ENCODE measurements at regions not wholly inside any gene's neighbourhood (a gene's known extent, or its start where the extent isn't known, plus 50 kb on each side); places are given as distances from the start of the nearest gene placed in this dataset.
"Not testable (repeated sequence)": the region's sequence is repeated elsewhere in the genome, so short reads cannot be mapped to it uniquely, and the experiment has no call there.

GRCh38 chr17:64741916-64742315 lies 79.8 kb upstream of the SMURF2 start:
- TF ChIP-seq TCF12 (IDR thresholded peaks at IDR 0.05), result peak; percentile 90
- peak; percentile 5; the same call in 1 of the 2 replicates for TF ChIP-seq NFIC (IDR thresholded peaks at IDR 0.05; ENCODE audit: borderline replicate concordance)
- H3K9ac ChIP-seq, result not testable (repeated sequence)

GRCh38 chr17:64741038-64741641 lies 79.0 kb upstream of the SMURF2 start:
- H3F3A ChIP-seq (replicated peaks; ENCODE audit: insufficient read depth), result peaks cover 36% of the 10 kb centered on the region
- no peaks in the 10 kb centered on the region for H3K9me2 ChIP-seq
- no peaks in the 10 kb centered on the region for H3K9me3 ChIP-seq
- TF ChIP-seq PBX3 (IDR thresholded peaks at IDR 0.05) (0 out of 2 replicates have a peak, but pooled peaks have one; percentile 14), GABPA (IDR thresholded peaks at IDR 0.05; ENCODE audit: low read depth) (0 out of 2 replicates have a peak, but pooled peaks have one; percentile 32), ELF1 (IDR thresholded peaks at IDR 0.05) (no peak), MEF2A (IDR thresholded peaks at IDR 0.05; ENCODE audit: borderline replicate concordance, low read depth) (no peak), SIN3A (IDR thresholded peaks at IDR 0.05; ENCODE audit: borderline replicate concordance, low read depth, low read length) (no peak), RCOR1 (IDR thresholded peaks at IDR 0.05; ENCODE audit: low read length) (no peak), SMC3 (IDR thresholded peaks at IDR 0.05; ENCODE audit: low read depth, low read length) (no peak), NFIC (IDR thresholded peaks at IDR 0.05; ENCODE audit: borderline replicate concordance) (no peak), FOXJ3 (CRISPR knock-in tag; IDR thresholded peaks at IDR 0.05) (no peak), TAF1 (IDR thresholded peaks at IDR 0.05; ENCODE audit: borderline replicate concordance, low read depth, low read length) (no peak), YY1 (IDR thresholded peaks at IDR 0.05; ENCODE audit: low read depth) (no peak), IRF3 (IDR thresholded peaks at IDR 0.05; ENCODE audit: low read depth, low read length) (no peak), RAD21 (IDR thresholded peaks at IDR 0.05; ENCODE audit: low read length) (no peak), TEAD4 (IDR thresholded peaks at IDR 0.05; ENCODE audit: borderline replicate concordance, insufficient read depth) (0 out of 2 replicates have a peak, but pooled peaks have one; percentile 18), JUND (IDR thresholded peaks at IDR 0.05) (no peak), TCF12 (IDR thresholded peaks at IDR 0.05) (peak; percentile 57; the same call in 1 of the 2 replicates)
- H3K4me2 ChIP-seq, result peak overlapping the region; percentile 60
- ChIA-PET CTCF (interaction anchor here (0.7 to 1.5 kb wide), 2 partner anchors 22 to 321 kb away, joined by 3 read pairs; no protein-coding TSS in a partner anchor), POLR2A (no interaction called here)
- H2AFZ ChIP-seq (ENCODE audit: low read depth), result peak overlapping the region; percentile 69; the same call in 1 of the 2 replicates
- H3K4me3 ChIP-seq (ENCODE audit: low read depth in 2 of 2, low read length in 1 of 2), result no peak overlapping the region
- H3K4me1 ChIP-seq (ENCODE audit: control insufficient read depth in 1 of 2, insufficient read depth in 2 of 2, low read depth in 1 of 2, low read length in 1 of 2), result peaks cover 2 to 34% of the 10 kb centered on the region in 2 experiments; a peak in 3 of 4 replicates
- H3K27ac ChIP-seq (ENCODE audit: low read depth in 2 of 2, low read length in 1 of 2), result peak overlapping the region; percentile 55 to 74; a peak in 3 of 4 replicates
- H4K20me1 ChIP-seq (ENCODE audit: insufficient read depth), result no peaks in the 10 kb centered on the region
- DNase-seq, result no peak
- H3K9ac ChIP-seq, result peak overlapping the region; percentile 34; the same call in 1 of the 2 replicates
- 50% methylated on average over 6 of the region's 6 CpGs for WGBS (ENCODE audit: low lambda C conversion rate)
- H3K36me3 ChIP-seq (replicated peaks in 1 of 2; ENCODE audit: control insufficient read depth in 1 of 2, insufficient read depth in 2 of 2, low read length in 1 of 2), result no peaks in the 10 kb centered on the region
- no peaks in the 10 kb centered on the region for H3K79me2 ChIP-seq (ENCODE audit: insufficient read depth)
- no peaks in the 10 kb centered on the region for H3K27me3 ChIP-seq (ENCODE audit: insufficient read depth)

More at GRCh38 chr17:64741916-64742315, 79.8 kb upstream of the SMURF2 start:
- H4K20me1 ChIP-seq (ENCODE audit: insufficient read depth); H3K4me3 ChIP-seq (ENCODE audit: low read depth in 2 of 2, low read length in 1 of 2); H3K79me2 ChIP-seq (ENCODE audit: insufficient read depth); DNase-seq; H3K9me3 ChIP-seq; H3K36me3 ChIP-seq (replicated peaks in 1 of 2; ENCODE audit: control insufficient read depth in 1 of 2, insufficient read depth in 2 of 2, low read length in 1 of 2); H3K4me2 ChIP-seq; H3K9me2 ChIP-seq; H2AFZ ChIP-seq (ENCODE audit: low read depth); POLR2A ChIA-PET; H3K27me3 ChIP-seq (ENCODE audit: insufficient read depth): not testable (repeated sequence)
- Histone ChIP-seq H3K4me1 (ENCODE audit: control insufficient read depth in 1 of 2, insufficient read depth in 2 of 2, low read depth in 1 of 2, low read length in 1 of 2) (peaks cover 2 to 34% of the 10 kb centered on the region in 2 experiments; a peak in 3 of 4 replicates), H3F3A (replicated peaks; ENCODE audit: insufficient read depth) (peaks cover 36% of the 10 kb centered on the region), H3K27ac (ENCODE audit: low read depth in 2 of 2, low read length in 1 of 2) (peak overlapping the region; percentile 55 to 74; a peak in 3 of 4 replicates)
- CTCF ChIA-PET, result interaction anchor here (0.7 kb wide), 1 partner anchor 322 kb away, joined by 3 read pairs; no protein-coding TSS in a partner anchor
- 75% methylated on average over 3 of the region's 3 CpGs for WGBS (ENCODE audit: low lambda C conversion rate)

All from SK-N-SH (cell line).